ENCODE measurements at regions not wholly inside any gene's neighbourhood (a gene's known extent, or its start where the extent isn't known, plus 50 kb on each side); places are given as distances from the start of the nearest gene placed in this dataset.

GRCh38 chr3:10760199-10760598 is 55.8 kb upstream of the SLC6A11 start:
- H3K27ac Mint-ChIP-seq = no peak overlapping the region

GRCh38 chr3:10761583-10761982 is 54.4 kb upstream of the SLC6A11 start:
- Mint-ChIP-seq H3K27me3 (ENCODE audit: low read depth, poor library complexity) (peaks cover 45% of the 10 kb centered on the region), H3K4me3 (no peak overlapping the region)

More at GRCh38 chr3:10760199-10760598, 55.8 kb upstream of the SLC6A11 start:
- Mint-ChIP-seq H3K4me1 (no peaks in the 10 kb centered on the region), H3K9me3 (no peaks in the 10 kb centered on the region), H3K27me3 (ENCODE audit: low read depth, poor library complexity) (peaks cover 48% of the 10 kb centered on the region), H3K4me3 (no peak overlapping the region), H3K36me3 (ENCODE audit: low read depth) (no peaks in the 10 kb centered on the region)
- no peak for DNase-seq
- TF ChIP-seq CTCF (IDR thresholded peaks at IDR 0.05) = no peak

GRCh38 chr3:10762116-10762515 is 53.9 kb upstream of the SLC6A11 start:
- Mint-ChIP-seq H3K36me3 (ENCODE audit: low read depth) (no peaks in the 10 kb centered on the region), H3K9me3 (no peaks in the 10 kb centered on the region), H3K4me3 (no peak overlapping the region), H3K27me3 (ENCODE audit: low read depth, poor library complexity) (peaks cover 47% of the 10 kb centered on the region), H3K27ac (no peak overlapping the region), H3K4me1 (no peaks in the 10 kb centered on the region)
- no peak for DNase-seq
- TF ChIP-seq CTCF (IDR thresholded peaks at IDR 0.05) = no peak

More at GRCh38 chr3:10761583-10761982, 54.4 kb upstream of the SLC6A11 start:
- Mint-ChIP-seq H3K27ac (no peak overlapping the region), H3K9me3 (no peaks in the 10 kb centered on the region), H3K36me3 (ENCODE audit: low read depth) (no peaks in the 10 kb centered on the region), H3K4me1 (no peaks in the 10 kb centered on the region)
- DNase-seq = no peak
- no peak for TF ChIP-seq CTCF (IDR thresholded peaks at IDR 0.05)

- Mint-ChIP-seq H3K4me3 (no peak overlapping the region), H3K27ac (no peak overlapping the region)
Observed at GRCh38 chr3:10762611-10763247, 53.3 kb upstream of the SLC6A11 start.

GRCh38 chr3:10763248-10763620 is 52.8 kb upstream of the SLC6A11 start:
- H3K27ac Mint-ChIP-seq = no peak overlapping the region
- peaks cover 47% of the 10 kb centered on the region for H3K27me3 Mint-ChIP-seq (ENCODE audit: low read depth, poor library complexity)
- H3K9me3 Mint-ChIP-seq = no peaks in the 10 kb centered on the region
- no peaks in the 10 kb centered on the region for H3K36me3 Mint-ChIP-seq (ENCODE audit: low read depth)
- no peak overlapping the region for H3K4me3 Mint-ChIP-seq
- TF ChIP-seq CTCF (IDR thresholded peaks at IDR 0.05) = no peak
- DNase-seq = no peak
- H3K4me1 Mint-ChIP-seq = no peaks in the 10 kb centered on the region

More at GRCh38 chr3:10762611-10763247, 53.3 kb upstream of the SLC6A11 start:
- Mint-ChIP-seq H3K4me1 (no peaks in the 10 kb centered on the region), H3K9me3 (no peaks in the 10 kb centered on the region), H3K27me3 (ENCODE audit: low read depth, poor library complexity) (peaks cover 48% of the 10 kb centered on the region), H3K36me3 (ENCODE audit: low read depth) (no peaks in the 10 kb centered on the region)
- no peak for TF ChIP-seq CTCF (IDR thresholded peaks at IDR 0.05)
- DNase-seq = no peak

- no peaks in the 10 kb centered on the region for H3K36me3 Mint-ChIP-seq (ENCODE audit: low read depth)
- H3K4me1 Mint-ChIP-seq = no peaks in the 10 kb centered on the region
- no peak overlapping the region for H3K27ac Mint-ChIP-seq
- peaks cover 45% of the 10 kb centered on the region for H3K27me3 Mint-ChIP-seq (ENCODE audit: low read depth, poor library complexity)
- no peak for DNase-seq
- H3K4me3 Mint-ChIP-seq = no peak overlapping the region
- TF ChIP-seq CTCF (IDR thresholded peaks at IDR 0.05) = no peak
- H3K9me3 Mint-ChIP-seq = no peaks in the 10 kb centered on the region
Observed at GRCh38 chr3:10763817-10764258, 52.2 kb upstream of the SLC6A11 start.
